GM19328 (cell line): ENCODE measurements at regions not wholly inside any gene's neighbourhood (a gene's known extent, or its start where the extent isn't known, plus 50 kb on each side); places are given as distances from the start of the nearest gene placed in this dataset.

Source experiments
- ATAC-seq: cut with Tn5 transposase; IDR thresholded peaks from one replicate; pipeline ENCODE4 v1.9.1; 2021; ENCODE audit warnings: mild to moderate bottlenecking, moderate library complexity; ENCODE audit not compliant: unreplicated experiment

- no peak for ATAC-seq
These were observed 844.2 kb downstream of the JRKL start for GRCh38 chr11:97234016-97234415.

- ATAC-seq = no peak
These were observed 847.3 kb downstream of the JRKL start for GRCh38 chr11:97237151-97237550.

GRCh38 chr11:97247601-97248000 lies 857.8 kb downstream of the JRKL start:
- ATAC-seq = no peak

GRCh38 chr11:97254790-97255189 lies 865.0 kb downstream of the JRKL start:
- ATAC-seq = no peak

GRCh38 chr11:97259434-97259833 lies 869.6 kb downstream of the JRKL start:
- no peak for ATAC-seq

- no peak for ATAC-seq
These were observed 870.1 kb downstream of the JRKL start for GRCh38 chr11:97259884-97260283.

- no peak for ATAC-seq
These were observed 873.5 kb downstream of the JRKL start for GRCh38 chr11:97263183-97263858.

GRCh38 chr11:97269527-97269926 lies 879.7 kb downstream of the JRKL start:
- ATAC-seq = no peak

GRCh38 chr11:97279341-97279740 lies 889.5 kb downstream of the JRKL start:
- ATAC-seq = no peak

GRCh38 chr11:97280347-97280746 lies 890.5 kb downstream of the JRKL start:
- no peak for ATAC-seq

GRCh38 chr11:97289823-97290222 lies 900.0 kb downstream of the JRKL start:
- ATAC-seq = no peak

- ATAC-seq = no peak
These were observed 900.7 kb downstream of the JRKL start for GRCh38 chr11:97290464-97291041.

- no peak for ATAC-seq
These were observed 906.5 kb downstream of the JRKL start for GRCh38 chr11:97296301-97296700.

- no peak for ATAC-seq
These were observed 919.5 kb downstream of the JRKL start for GRCh38 chr11:97309291-97309690.

GRCh38 chr11:97325693-97326092 lies 935.9 kb downstream of the JRKL start:
- ATAC-seq = no peak

GRCh38 chr11:97332271-97332670 lies 942.5 kb downstream of the JRKL start:
- no peak for ATAC-seq

- no peak for ATAC-seq
These were observed 946.3 kb downstream of the JRKL start for GRCh38 chr11:97336064-97336463.

- no peak for ATAC-seq
These were observed 955.2 kb downstream of the JRKL start for GRCh38 chr11:97345032-97345431.

- ATAC-seq = no peak
These were observed 959.4 kb downstream of the JRKL start for GRCh38 chr11:97349201-97349600.

GRCh38 chr11:97351939-97352338 lies 962.1 kb downstream of the JRKL start:
- ATAC-seq = no peak

- ATAC-seq = no peak
These were observed 964.2 kb downstream of the JRKL start for GRCh38 chr11:97354026-97354425.

GRCh38 chr11:97354576-97354975 lies 964.8 kb downstream of the JRKL start:
- ATAC-seq = no peak

- no peak for ATAC-seq
These were observed 965.4 kb downstream of the JRKL start for GRCh38 chr11:97355230-97355629.
